Muscle layer of duodenum (tissue), 2 donors: ENCODE measurements at regions not wholly inside any gene's neighbourhood (a gene's known extent, or its start where the extent isn't known, plus 50 kb on each side); places are given as distances from the start of the nearest gene placed in this dataset.

Source experiments
- H3K27ac ChIP-seq: one replicate; pipeline ENCODE4 v1.7.0; 2013; ENCODE audit warnings: mild to moderate bottlenecking, low read length
- H3K27me3 ChIP-seq: one replicate; pipeline ENCODE4 v1.7.0; 2013; ENCODE audit warnings: low read depth, mild to moderate bottlenecking, control low read depth, low read length
- H3K36me3 ChIP-seq, 2 donors: one replicate each; pipeline ENCODE4 v1.7.0; 2013; ENCODE audit warnings: low read length in 2 of 2, control low read depth in 1 of 2, mild to moderate bottlenecking in 1 of 2; ENCODE audit not compliant: insufficient read depth in 2 of 2, control insufficient read depth in 1 of 2
- H3K4me1 ChIP-seq, 2 donors: one replicate each; pipeline ENCODE4 v1.7.0; 2013; ENCODE audit warnings: low read length in 2 of 2, mild to moderate bottlenecking in 2 of 2, control low read depth in 1 of 2, moderate library complexity in 1 of 2; ENCODE audit not compliant: insufficient read depth in 2 of 2, control insufficient read depth in 1 of 2
- H3K4me3 ChIP-seq, 2 donors: one replicate each; pipeline ENCODE4 v1.7.0; 2013; ENCODE audit warnings: low read length in 2 of 2, low read depth in 1 of 2, mild to moderate bottlenecking in 1 of 2
- H3K9me3 ChIP-seq, 2 donors: one replicate each; pipeline ENCODE4 v1.7.0; 2013; ENCODE audit warnings: low read length in 2 of 2, control low read depth in 1 of 2, mild to moderate bottlenecking in 1 of 2; ENCODE audit not compliant: control insufficient read depth in 1 of 2
- donor health status: healthy.

- Histone ChIP-seq H3K27ac (no peak overlapping the region), H3K9me3 (peaks cover 4 to 25% of the 10 kb centered on the region in 2 donors), H3K27me3 (no peaks in the 10 kb centered on the region), H3K4me3 (no peak overlapping the region), H3K36me3 (no peaks in the 10 kb centered on the region), H3K4me1 (peaks cover 0 to 3% of the 10 kb centered on the region in 2 donors)
These were observed 108.5 kb downstream of the FEM1C start for GRCh38 chr5:115435778-115436712.

- H3K4me3 ChIP-seq, result no peak overlapping the region
- H3K9me3 ChIP-seq, result peaks cover 4 to 18% of the 10 kb centered on the region in 2 donors
- no peaks in the 10 kb centered on the region for H3K36me3 ChIP-seq
- no peaks in the 10 kb centered on the region for H3K27me3 ChIP-seq
- peaks cover 0 to 3% of the 10 kb centered on the region in 2 donors for H3K4me1 ChIP-seq
- H3K27ac ChIP-seq, result no peak overlapping the region
These were observed 109.4 kb downstream of the FEM1C start for GRCh38 chr5:115435065-115435777.

GRCh38 chr5:115433918-115434317 lies 110.7 kb downstream of the FEM1C start:
- Histone ChIP-seq H3K4me1 (peaks cover 0 to 3% of the 10 kb centered on the region in 2 donors), H3K27me3 (no peaks in the 10 kb centered on the region), H3K4me3 (no peak overlapping the region), H3K36me3 (no peaks in the 10 kb centered on the region), H3K27ac (no peak overlapping the region), H3K9me3 (peaks cover 1 to 9% of the 10 kb centered on the region in 2 donors)

DNA sequence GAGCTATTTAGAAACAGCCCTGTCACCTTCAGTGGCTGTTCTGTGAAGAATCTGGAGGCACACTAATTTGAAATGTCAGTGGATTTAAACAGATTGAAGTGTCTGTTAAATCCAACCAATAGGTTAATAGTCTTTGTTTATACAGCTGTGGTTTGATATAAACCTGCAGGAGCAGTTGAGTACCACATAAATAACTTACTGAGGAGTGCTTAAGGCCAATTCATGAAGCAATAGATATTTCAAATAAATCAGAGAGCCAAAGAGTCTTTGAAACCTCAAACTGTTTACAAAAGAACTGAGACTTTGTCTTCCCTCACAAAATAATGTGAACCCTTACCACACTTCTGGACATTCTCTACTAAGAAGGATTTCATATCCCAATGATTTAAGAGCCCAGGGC lies 111.9 kb downstream of the FEM1C start:
- Histone ChIP-seq H3K4me3 (no peak overlapping the region), H3K27ac (no peak overlapping the region), H3K36me3 (no peaks in the 10 kb centered on the region), H3K4me1 (peaks cover 0 to 3% of the 10 kb centered on the region in 2 donors), H3K27me3 (no peaks in the 10 kb centered on the region), H3K9me3 (peaks cover 0 to 3% of the 10 kb centered on the region in 2 donors)

DNA sequence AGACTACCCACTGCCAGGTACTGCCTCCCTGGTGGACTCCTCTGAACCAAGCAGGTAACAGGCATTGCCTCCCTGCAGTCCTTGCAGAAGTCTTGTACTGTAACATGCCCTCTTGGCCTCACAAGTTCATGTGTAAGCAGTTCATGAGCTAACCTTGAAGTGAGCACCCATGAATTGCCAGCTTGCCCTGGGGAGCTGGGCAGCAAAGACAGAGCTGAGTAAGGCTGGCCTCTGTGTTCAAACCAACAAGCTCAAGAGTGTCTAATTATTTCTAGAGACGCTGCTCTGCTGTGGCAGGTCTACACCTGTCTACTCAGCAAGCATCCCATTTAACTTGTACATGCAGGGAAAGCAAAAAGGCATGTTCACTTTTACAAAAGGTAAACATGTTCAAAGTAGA lies 113.5 kb downstream of the FEM1C start:
- no peak overlapping the region for H3K4me3 ChIP-seq
- no peak overlapping the region for H3K27ac ChIP-seq
- H3K36me3 ChIP-seq, result no peaks in the 10 kb centered on the region
- no peaks in the 10 kb centered on the region for H3K9me3 ChIP-seq
- peaks cover 0 to 3% of the 10 kb centered on the region in 2 donors for H3K4me1 ChIP-seq
- H3K27me3 ChIP-seq, result no peaks in the 10 kb centered on the region

DNA sequence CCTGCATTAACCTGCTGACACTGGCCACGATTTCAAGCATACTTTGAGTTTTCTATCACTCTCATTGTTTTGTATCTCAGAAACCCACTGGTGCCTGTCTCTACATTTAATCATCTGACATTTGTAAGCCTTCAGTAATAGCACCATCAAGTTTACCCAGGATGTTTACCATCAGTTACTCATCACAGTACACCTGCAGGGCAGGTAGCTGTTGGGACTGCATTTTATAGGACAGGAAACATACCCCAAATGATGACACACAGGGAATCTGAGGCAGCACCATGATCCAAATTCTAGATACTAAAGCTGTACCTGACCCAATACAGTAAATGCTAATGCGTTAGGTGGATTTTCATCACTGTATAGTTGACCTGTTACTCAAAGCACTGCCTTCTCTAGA lies 114.2 kb downstream of the FEM1C start:
- no peak overlapping the region for H3K4me3 ChIP-seq
- no peak overlapping the region for H3K27ac ChIP-seq
- H3K36me3 ChIP-seq, result no peaks in the 10 kb centered on the region
- no peaks in the 10 kb centered on the region for H3K27me3 ChIP-seq
- H3K4me1 ChIP-seq, result peaks cover 4 to 7% of the 10 kb centered on the region in 2 donors
- no peaks in the 10 kb centered on the region for H3K9me3 ChIP-seq

DNA sequence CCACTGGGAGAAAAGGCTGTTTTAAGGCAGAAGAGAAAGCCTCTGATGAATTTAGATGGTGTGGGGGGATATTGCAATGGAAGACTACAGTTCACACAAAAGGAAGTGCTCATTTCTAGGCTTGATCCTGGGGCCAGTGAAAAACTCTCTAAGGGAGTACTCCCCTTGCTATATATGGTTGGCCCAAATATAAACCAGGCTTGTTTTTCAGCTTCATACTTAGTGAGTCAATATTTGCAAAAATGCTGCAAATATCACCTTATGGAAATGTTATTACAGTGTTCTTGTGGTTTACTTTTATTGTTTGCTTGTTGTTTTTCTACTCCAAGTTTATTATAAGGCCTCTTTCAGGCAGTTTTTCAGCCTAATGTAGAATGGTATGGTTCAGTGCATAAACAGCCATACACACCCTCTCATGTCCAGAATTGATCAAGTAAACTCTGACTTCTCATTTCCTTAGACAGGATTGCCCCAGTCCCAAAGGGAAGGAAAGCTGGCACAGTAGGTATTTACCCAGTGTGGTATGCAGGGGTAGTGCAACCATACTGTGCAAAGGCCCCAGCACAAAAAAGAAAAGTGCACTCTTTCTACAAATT lies 115.1 kb downstream of the FEM1C start:
- Histone ChIP-seq H3K36me3 (no peaks in the 10 kb centered on the region), H3K9me3 (no peaks in the 10 kb centered on the region), H3K27me3 (no peaks in the 10 kb centered on the region), H3K4me3 (no peak overlapping the region), H3K27ac (no peak overlapping the region), H3K4me1 (peaks cover 4 to 7% of the 10 kb centered on the region in 2 donors)

DNA sequence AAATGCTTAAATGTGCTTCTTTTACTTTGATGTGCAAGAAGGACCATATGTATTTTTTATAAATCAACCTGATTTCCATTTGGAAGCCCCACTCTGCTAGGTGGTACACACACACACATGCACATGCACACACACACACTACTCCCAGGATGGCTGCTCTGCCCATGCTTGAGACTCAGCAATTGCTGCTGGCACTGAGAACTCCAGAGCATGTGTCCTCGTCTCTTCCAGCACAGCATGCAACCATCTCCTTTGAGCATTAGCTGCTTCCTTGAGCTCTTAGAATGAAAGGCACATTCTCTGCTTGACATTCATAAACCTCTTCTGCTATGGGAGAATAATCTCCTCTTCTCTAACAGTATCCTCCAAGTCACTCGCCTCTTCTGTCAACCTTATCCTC lies 115.9 kb downstream of the FEM1C start:
- no peak overlapping the region for H3K27ac ChIP-seq

DNA sequence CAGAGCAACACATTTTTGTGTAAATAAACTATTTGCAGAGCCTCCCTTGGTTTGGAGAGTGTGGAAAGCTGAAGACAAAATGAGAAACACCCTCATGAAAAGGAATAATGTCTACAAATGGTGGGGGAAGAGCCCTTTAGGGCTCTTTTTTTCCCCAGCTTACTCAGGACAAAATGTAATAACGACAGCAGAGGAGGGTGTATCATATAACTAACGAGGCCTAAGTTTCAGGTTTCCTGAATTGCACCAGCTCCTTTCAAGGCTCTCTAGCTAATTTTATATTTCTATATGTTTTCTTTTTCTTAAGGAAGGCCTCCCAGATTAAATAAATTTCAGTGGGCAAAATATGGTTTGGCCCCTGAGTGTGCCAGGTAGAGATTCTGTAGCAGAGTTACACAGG lies 116.3 kb downstream of the FEM1C start:
- no peaks in the 10 kb centered on the region for H3K27me3 ChIP-seq
- no peaks in the 10 kb centered on the region for H3K9me3 ChIP-seq
- no peak overlapping the region for H3K27ac ChIP-seq
- peaks cover 3 to 9% of the 10 kb centered on the region in 2 donors for H3K4me1 ChIP-seq
- H3K36me3 ChIP-seq, result no peaks in the 10 kb centered on the region
- H3K4me3 ChIP-seq, result no peak overlapping the region

More for the DNA sequence above, 115.9 kb downstream of the FEM1C start:
- Histone ChIP-seq H3K4me1 (peaks cover 4 to 7% of the 10 kb centered on the region in 2 donors), H3K27me3 (no peaks in the 10 kb centered on the region), H3K4me3 (no peak overlapping the region), H3K9me3 (no peaks in the 10 kb centered on the region), H3K36me3 (no peaks in the 10 kb centered on the region)

GRCh38 chr5:115424446-115424845 lies 120.1 kb downstream of the FEM1C start:
- H3K4me1 ChIP-seq, result peaks cover 7 to 16% of the 10 kb centered on the region in 2 donors
- no peak overlapping the region for H3K27ac ChIP-seq
- H3K27me3 ChIP-seq, result no peaks in the 10 kb centered on the region
- no peaks in the 10 kb centered on the region for H3K36me3 ChIP-seq
- H3K9me3 ChIP-seq, result no peaks in the 10 kb centered on the region
- H3K4me3 ChIP-seq, result no peak overlapping the region

GRCh38 chr5:115424030-115424429 lies 120.5 kb downstream of the FEM1C start:
- Histone ChIP-seq H3K36me3 (no peaks in the 10 kb centered on the region), H3K4me3 (no peak overlapping the region), H3K27me3 (no peaks in the 10 kb centered on the region), H3K9me3 (no peaks in the 10 kb centered on the region), H3K4me1 (peaks cover 7 to 16% of the 10 kb centered on the region in 2 donors), H3K27ac (no peak overlapping the region)
